Renal cortex interstitium (tissue), 11 donors: ENCODE measurements at regions not wholly inside any gene's neighbourhood (a gene's known extent, or its start where the extent isn't known, plus 50 kb on each side); places are given as distances from the start of the nearest gene placed in this dataset.

Experiments
- DNase-seq, 11 donors: peaks; one replicate each; pipeline ENCODE4 v3.0.0-alpha.2; 2013; ENCODE audit warnings: low read depth in 9 of 11, low spot score in 4 of 11; ENCODE audit errors: extremely low read depth in 1 of 11

DNA sequence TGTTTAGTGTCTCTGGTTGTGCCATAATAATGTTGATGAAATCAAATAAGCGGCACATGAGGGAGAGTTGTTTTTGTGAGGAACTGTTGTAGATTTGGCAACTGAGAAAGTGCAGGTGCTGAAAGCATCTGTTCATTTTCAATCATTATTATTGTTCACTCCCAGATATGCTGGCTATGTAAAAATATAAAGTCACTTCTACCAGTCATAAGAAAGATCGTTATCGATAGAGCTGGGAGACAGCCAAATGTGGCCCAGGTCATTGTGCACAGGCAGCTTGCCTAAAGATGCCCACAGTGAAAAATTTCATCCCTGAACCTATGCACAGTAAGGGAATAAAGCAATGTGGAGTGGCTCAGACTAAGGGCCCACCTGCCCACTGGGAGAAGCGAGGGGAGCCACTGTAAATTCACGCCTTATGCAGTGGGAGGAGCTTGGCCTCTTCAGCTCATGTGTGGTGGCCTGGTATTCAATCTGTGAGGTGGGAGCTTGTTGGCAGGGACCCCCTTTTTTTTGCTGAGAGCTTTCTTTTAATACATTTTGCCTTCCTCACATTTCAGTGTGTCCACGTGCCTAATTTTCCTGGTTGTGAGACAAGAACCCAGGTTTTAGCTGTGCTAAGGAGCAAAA lies 1490.8 kb upstream of the TMEM132C start:
- no peak for DNase-seq

DNA sequence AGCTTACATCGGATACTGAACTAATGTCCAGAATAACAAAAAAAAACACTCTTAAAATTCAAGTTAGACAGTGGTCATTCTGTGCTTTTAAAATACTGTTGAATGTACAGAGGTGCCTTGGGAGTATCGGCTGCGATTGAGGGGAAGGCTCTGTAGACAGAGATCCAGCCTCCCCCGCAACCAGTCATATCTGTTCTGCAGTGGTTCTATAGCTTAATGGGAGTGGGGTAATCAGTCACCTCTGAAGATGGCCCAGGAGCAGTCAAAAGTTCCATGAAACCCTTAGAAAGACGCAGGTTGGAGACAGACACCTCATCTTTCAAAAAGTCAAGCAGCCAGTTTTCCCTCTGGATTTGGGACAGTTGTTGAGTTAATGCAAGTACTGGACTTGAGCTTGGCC lies 1486.6 kb upstream of the TMEM132C start:
- DNase-seq: no peak

DNA sequence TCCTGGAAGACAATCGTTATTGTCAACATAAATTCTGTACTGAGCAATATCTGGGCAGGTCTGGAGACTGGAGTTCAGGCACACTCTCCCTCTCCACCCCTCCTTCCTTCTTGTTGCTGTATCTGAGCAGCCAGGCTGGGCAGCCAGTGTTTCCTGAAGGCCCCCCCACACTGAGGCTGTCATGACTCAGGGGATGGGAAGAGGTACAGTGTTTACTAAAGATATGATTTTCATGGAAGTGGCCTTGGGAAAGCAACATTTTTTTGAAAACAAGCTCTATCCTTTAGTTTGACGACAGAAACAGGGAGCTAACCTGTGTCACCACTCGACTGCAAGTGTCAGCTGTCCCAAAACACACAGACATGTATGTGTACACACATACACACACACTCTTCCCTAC lies 1485.4 kb upstream of the TMEM132C start:
- no peak for DNase-seq

DNA sequence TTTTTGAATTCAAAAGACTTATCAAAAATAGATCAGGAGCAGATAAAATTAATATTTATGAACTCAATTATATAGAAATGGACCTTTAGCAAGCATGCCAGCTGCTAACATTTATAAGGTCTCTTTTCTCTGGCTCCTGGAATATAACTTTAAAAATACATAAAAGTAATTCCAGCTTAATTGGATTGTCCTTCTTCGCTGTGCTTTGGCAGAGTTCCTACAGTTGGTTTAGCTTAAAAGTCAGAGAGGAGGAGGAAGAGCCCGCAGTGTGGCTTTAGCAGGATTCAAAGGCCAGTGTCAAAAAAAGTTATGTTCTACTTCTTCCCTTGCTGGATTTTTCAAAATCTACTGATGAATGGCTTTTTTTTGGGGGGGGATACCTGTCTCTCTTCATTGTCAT lies 1484.9 kb upstream of the TMEM132C start:
- DNase-seq: no peak

GRCh38 chr12:126784328-126784921 lies 1482.5 kb upstream of the TMEM132C start:
- peak in 10 of 11 donors; percentile 3 to 31 (median 14) for DNase-seq

DNA sequence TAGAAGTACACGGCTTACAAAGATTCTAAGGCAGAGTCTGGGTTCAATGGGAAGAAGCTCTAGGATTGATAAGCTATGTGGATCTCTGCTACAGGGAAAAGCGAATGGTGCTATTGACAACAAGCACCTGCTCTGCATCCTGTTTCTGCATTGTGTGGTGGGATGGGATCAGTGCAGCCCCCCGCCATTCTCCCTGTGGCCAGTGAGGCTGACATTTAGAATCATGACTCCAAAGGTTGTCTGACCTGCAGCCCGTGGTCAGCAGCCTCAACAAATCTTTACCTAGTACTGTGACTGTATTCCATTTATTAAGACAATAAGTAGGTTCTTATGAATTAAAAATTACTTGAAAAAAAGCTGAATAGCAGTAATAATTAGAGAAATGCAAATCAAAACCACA lies 1477.0 kb upstream of the TMEM132C start:
- DNase-seq: no peak

GRCh38 chr12:126791122-126791521 lies 1475.8 kb upstream of the TMEM132C start:
- no peak for DNase-seq

GRCh38 chr12:126792411-126792810 lies 1474.6 kb upstream of the TMEM132C start:
- no peak for DNase-seq

GRCh38 chr12:126797525-126797924 lies 1469.4 kb upstream of the TMEM132C start:
- DNase-seq: no peak

DNA sequence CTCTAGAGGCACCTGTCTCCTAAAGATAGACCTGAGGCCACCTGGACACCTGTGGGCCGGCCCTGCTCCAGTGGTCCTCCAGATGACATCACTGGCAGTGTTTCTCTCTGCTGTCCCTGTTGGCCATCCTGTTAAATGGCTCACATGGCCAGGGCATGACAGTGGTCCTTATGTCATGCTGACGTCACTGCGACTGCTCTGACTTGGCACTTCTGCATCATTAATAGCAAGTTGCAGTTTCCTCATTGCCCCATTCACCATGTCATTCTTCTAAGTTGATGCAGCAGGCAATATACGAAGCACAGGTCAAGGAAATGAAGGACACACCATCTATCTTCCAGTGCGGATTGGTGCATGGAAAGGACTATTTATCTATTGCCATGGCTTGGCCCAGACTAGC lies 1468.5 kb upstream of the TMEM132C start:
- DNase-seq: no peak

DNA sequence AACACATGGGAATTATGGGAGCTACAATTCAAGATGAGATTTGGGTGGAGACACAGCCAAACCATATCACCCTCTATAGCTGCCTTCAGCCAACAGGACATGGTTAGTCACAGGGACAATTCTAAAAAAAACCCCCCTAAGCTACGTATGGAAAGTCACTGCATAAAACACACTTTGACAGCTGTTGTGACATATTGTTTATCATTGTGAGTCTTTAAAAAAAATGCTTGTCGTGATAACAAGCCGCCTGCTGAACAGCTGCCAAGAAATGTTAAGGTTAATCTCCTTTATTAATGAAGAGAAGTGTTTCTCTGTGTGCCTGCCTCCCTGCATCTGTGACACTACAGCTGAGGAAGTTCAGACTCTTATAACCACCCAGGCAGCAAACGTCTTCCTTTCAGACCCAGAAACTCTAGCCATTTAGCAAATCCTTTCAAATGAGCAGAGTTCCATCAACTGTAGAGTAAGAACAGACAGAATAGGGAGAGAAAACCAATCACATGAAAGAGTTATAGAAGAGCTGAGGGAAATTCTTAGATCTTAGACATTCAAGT lies 1459.6 kb upstream of the TMEM132C start:
- DNase-seq: no peak

- peak in 4 of 11 donors; percentile 4 to 13 (median 7) for DNase-seq
Observed at GRCh38 chr12:126811391-126811790, 1455.6 kb upstream of the TMEM132C start.

GRCh38 chr12:126819554-126819953 lies 1447.4 kb upstream of the TMEM132C start:
- DNase-seq: no peak

- no peak for DNase-seq
Observed at GRCh38 chr12:126830778-126831680, 1435.9 kb upstream of the TMEM132C start.

DNA sequence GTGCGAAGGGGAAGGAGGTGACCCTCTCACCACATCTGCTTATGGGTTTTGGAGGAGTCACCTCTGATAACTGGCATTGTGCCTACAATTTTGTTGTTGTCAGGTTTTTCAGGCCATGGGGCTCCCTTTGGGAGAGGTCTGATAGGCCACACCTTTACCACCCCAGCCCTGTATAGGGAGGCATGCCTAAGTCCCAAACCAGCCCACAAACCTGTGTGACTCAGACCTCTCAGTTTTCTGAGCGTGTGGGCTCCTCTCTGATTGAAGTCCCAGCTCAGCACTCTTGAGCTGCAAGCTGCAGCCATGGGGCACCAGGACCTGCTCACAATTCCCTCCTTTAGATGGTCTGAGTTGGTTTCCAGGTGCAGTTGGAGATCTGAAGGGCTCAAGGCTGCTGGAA lies 1429.3 kb upstream of the TMEM132C start:
- no peak for DNase-seq

GRCh38 chr12:126843915-126844669 lies 1422.9 kb upstream of the TMEM132C start:
- DNase-seq: no peak

DNA sequence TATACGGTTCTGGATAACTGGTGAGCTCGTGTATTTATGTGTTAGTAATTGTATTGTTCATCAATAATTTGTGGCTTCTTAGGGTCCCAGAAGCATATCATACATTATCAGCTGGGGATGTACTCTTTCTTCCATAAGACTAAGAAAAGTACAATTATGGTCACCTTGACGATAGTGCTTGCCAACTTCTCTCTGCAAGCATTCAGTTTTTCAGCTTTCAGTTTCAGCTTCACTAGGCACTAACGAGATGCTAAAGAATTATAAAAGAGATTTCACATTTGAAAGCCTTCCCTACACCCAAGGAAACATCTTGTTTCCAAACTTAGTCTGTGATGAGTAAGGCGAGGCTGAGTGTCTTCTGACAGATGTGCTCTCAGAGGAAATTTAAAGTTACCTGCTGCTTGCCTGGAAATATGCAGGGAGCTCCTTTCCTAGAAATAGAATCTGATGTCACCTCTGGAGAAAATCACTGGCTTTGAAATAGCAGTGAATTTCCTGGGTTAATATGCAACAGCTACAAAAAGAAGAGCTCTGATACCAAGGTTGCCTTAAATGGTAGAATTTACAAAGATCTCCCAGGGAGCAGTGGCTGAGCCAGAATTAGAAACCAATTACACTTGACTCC lies 1419.9 kb upstream of the TMEM132C start:
- no peak for DNase-seq

- no peak for DNase-seq
Observed at GRCh38 chr12:126855768-126856167, 1411.2 kb upstream of the TMEM132C start.

GRCh38 chr12:126856958-126857357 lies 1410.0 kb upstream of the TMEM132C start:
- no peak for DNase-seq
